IPS DF 4.7 (cell line): ENCODE measurements at regions not wholly inside any gene's neighbourhood (a gene's known extent, or its start where the extent isn't known, plus 50 kb on each side); places are given as distances from the start of the nearest gene placed in this dataset.

Source experiments
- DNase-seq: peaks from one replicate; pipeline ENCODE4 v3.0.0-alpha.2; 2013; ENCODE audit warnings: low spot score; ENCODE audit errors: extremely low read depth

- no peak for DNase-seq
These were observed 122.8 kb downstream of the TMEM18 start for GRCh38 chr2:554444-554843.

- DNase-seq, result no peak
These were observed 124.3 kb downstream of the TMEM18 start for GRCh38 chr2:552906-553305.

- DNase-seq, result no peak
These were observed 125.6 kb downstream of the TMEM18 start for GRCh38 chr2:551621-552020.

- no peak for DNase-seq
These were observed 126.2 kb downstream of the TMEM18 start for GRCh38 chr2:550860-551567.

- DNase-seq, result no peak
These were observed 131.2 kb downstream of the TMEM18 start for GRCh38 chr2:545711-546650.

- DNase-seq, result no peak
These were observed 132.0 kb downstream of the TMEM18 start for GRCh38 chr2:545228-545627.

- no peak for DNase-seq
These were observed 138.6 kb downstream of the TMEM18 start for GRCh38 chr2:538646-539045.

GRCh38 chr2:535222-535621 lies 142.0 kb downstream of the TMEM18 start:
- no peak for DNase-seq

GRCh38 chr2:529852-530251 lies 147.4 kb downstream of the TMEM18 start:
- DNase-seq, result no peak

- DNase-seq, result peak; percentile 30
These were observed 147.8 kb downstream of the TMEM18 start for GRCh38 chr2:529424-529823.

- no peak for DNase-seq
These were observed 149.6 kb downstream of the TMEM18 start for GRCh38 chr2:527581-527980.

GRCh38 chr2:526918-527317 lies 150.3 kb downstream of the TMEM18 start:
- no peak for DNase-seq

- no peak for DNase-seq
These were observed 151.6 kb downstream of the TMEM18 start for GRCh38 chr2:525611-526010.

- DNase-seq, result no peak
These were observed 152.2 kb downstream of the TMEM18 start for GRCh38 chr2:525021-525420.

- no peak for DNase-seq
These were observed 152.8 kb downstream of the TMEM18 start for GRCh38 chr2:524442-524841.

- DNase-seq, result no peak
These were observed 153.4 kb downstream of the TMEM18 start for GRCh38 chr2:523698-524270.

- DNase-seq, result no peak
These were observed 154.4 kb downstream of the TMEM18 start for GRCh38 chr2:522776-523175.

GRCh38 chr2:521853-522530 lies 155.2 kb downstream of the TMEM18 start:
- no peak for DNase-seq

GRCh38 chr2:520663-521340 lies 156.4 kb downstream of the TMEM18 start:
- DNase-seq, result no peak

- DNase-seq, result no peak
These were observed 160.3 kb downstream of the TMEM18 start for GRCh38 chr2:516944-517343.

- no peak for DNase-seq
These were observed 161.1 kb downstream of the TMEM18 start for GRCh38 chr2:516131-516530.
